HEK293 (cell line): ENCODE measurements at regions not wholly inside any gene's neighbourhood (a gene's known extent, or its start where the extent isn't known, plus 50 kb on each side); places are given as distances from the start of the nearest gene placed in this dataset.

Experiments used
- CTCF ChIA-PET: fragments of 350-600 bp; formaldehyde crosslinking; extraction: SDS; loops from one replicate; lab custom pipeline; 2021; ENCODE audit warnings: antibody characterized with exemption; lab: Yijun Ruan, JAX
- POLR2A ChIA-PET: fragments of 300-600 bp; formaldehyde crosslinking; extraction: SDS; loops from one replicate; lab custom pipeline; 2020; ENCODE audit warnings: antibody characterized with exemption, inconsistent platforms; lab: Yijun Ruan, JAX
- H3K27ac ChIP-seq: fragments of 200-500 bp; sonication (Bioruptor generic); 2 replicates; pipeline ENCODE4 v1.5.1; 2014; ENCODE audit warnings: low read depth, low read length, control low read depth, inconsistent platforms; ENCODE audit errors: extremely low read depth
- H3K36me3 ChIP-seq, 2 experiments: fragments of 200-500 bp in 1 of 2; sonication (Bioruptor generic) in 1 of 2; 1 replicate in 1 of 2; 2 replicates in 1 of 2; pipeline ENCODE4 v1.5.1; 2014 to 2017; ENCODE audit warnings: inconsistent platforms in 2 of 2, low read length in 2 of 2; ENCODE audit not compliant: control insufficient read depth in 2 of 2, insufficient read depth in 1 of 2
- H3K4me1 ChIP-seq: fragments of 200-500 bp; sonication (Bioruptor generic); 2 replicates; pipeline ENCODE4 v1.5.1; 2014; ENCODE audit warnings: mild to moderate bottlenecking, low read length, inconsistent platforms; ENCODE audit not compliant: control insufficient read depth, insufficient read depth
- H3K4me3 ChIP-seq: 2 replicates; pipeline ENCODE4 v1.5.1; 2011; ENCODE audit warnings: low read depth, mild to moderate bottlenecking, control low read depth, low read length, moderate library complexity
- H3K9me3 ChIP-seq: fragments of 200-500 bp; sonication (Bioruptor generic); 2 replicates; pipeline ENCODE4 v1.5.1; 2014; ENCODE audit warnings: low read depth, low read length, inconsistent platforms; ENCODE audit not compliant: control insufficient read depth, insufficient read depth
- CTCF ChIP-seq: fragments of 450-650 bp; formaldehyde crosslinking; IDR thresholded peaks from 2 replicates; pipeline ENCODE4 v1.5.1; 2016; ENCODE audit warnings: missing biosample characterization, missing genetic modification characterization
- PBX3 ChIP-seq: sonication (generic); formaldehyde crosslinking; IDR thresholded peaks from 2 replicates; pipeline ENCODE4 v1.8.1; 2022; ENCODE audit warnings: mild to moderate bottlenecking, moderate library complexity, missing genetic modification reagents
- TCF7L2 ChIP-seq: IDR thresholded peaks from 2 replicates; pipeline ENCODE4 v1.6.1; 2011; ENCODE audit warnings: low read depth, mild to moderate bottlenecking, inconsistent platforms, low read length, moderate library complexity, borderline replicate concordance
- WT1 ChIP-seq: fragments of 450-650 bp; formaldehyde crosslinking; IDR thresholded peaks from 2 replicates; pipeline ENCODE4 v1.5.1; 2016; ENCODE audit warnings: missing biosample characterization, missing genetic modification characterization
- ZBTB44 ChIP-seq: fragments of 450-650 bp; IDR thresholded peaks from 2 replicates; pipeline ENCODE4 v1.5.1; 2018; ENCODE audit warnings: missing biosample characterization, mild to moderate bottlenecking, missing genetic modification characterization
- ZBTB49 ChIP-seq: fragments of 450-650 bp; formaldehyde crosslinking; IDR thresholded peaks from 2 replicates; pipeline ENCODE4 v1.5.1; 2016; ENCODE audit warnings: missing biosample characterization, missing genetic modification characterization, low read depth
- ZFP37 ChIP-seq: fragments of 450-650 bp; formaldehyde crosslinking; IDR thresholded peaks from 2 replicates; pipeline ENCODE4 v1.5.1; 2016; ENCODE audit warnings: missing biosample characterization, missing genetic modification characterization
- ZFP41 ChIP-seq: fragments of 450-650 bp; formaldehyde crosslinking; IDR thresholded peaks from 2 replicates; pipeline ENCODE4 v1.5.1; 2016; ENCODE audit warnings: missing biosample characterization, missing genetic modification characterization, borderline replicate concordance
- ZNF132 ChIP-seq: fragments of 450-650 bp; formaldehyde crosslinking; IDR thresholded peaks from 2 replicates; pipeline ENCODE4 v1.5.1; 2017; ENCODE audit warnings: missing biosample characterization, missing genetic modification characterization, borderline replicate concordance
- ZNF138 ChIP-seq: fragments of 450-650 bp; formaldehyde crosslinking; IDR thresholded peaks from 2 replicates; pipeline ENCODE4 v1.5.1; 2016; ENCODE audit warnings: missing biosample characterization, missing genetic modification characterization, borderline replicate concordance
- ZNF146 ChIP-seq: fragments of 450-650 bp; formaldehyde crosslinking; IDR thresholded peaks from 2 replicates; pipeline ENCODE4 v1.5.1; 2016; ENCODE audit warnings: missing biosample characterization, missing genetic modification characterization
- ZNF169 ChIP-seq: fragments of 450-650 bp; formaldehyde crosslinking; IDR thresholded peaks from 2 replicates; pipeline ENCODE4 v1.5.1; 2016; ENCODE audit warnings: missing biosample characterization, missing genetic modification characterization
- ZNF23 ChIP-seq: fragments of 450-650 bp; formaldehyde crosslinking; IDR thresholded peaks from 2 replicates; pipeline ENCODE4 v1.5.1; 2016; ENCODE audit warnings: missing biosample characterization, missing genetic modification characterization, borderline replicate concordance
- ZNF280D ChIP-seq: fragments of 450-650 bp; formaldehyde crosslinking; IDR thresholded peaks from 2 replicates; pipeline ENCODE4 v1.5.1; 2016; ENCODE audit warnings: missing biosample characterization, missing genetic modification characterization
- ZNF341 ChIP-seq: fragments of 450-650 bp; formaldehyde crosslinking; IDR thresholded peaks from 2 replicates; pipeline ENCODE4; 2016; ENCODE audit warnings: low read depth, missing biosample characterization, missing genetic modification characterization
- ZNF366 ChIP-seq: fragments of 450-650 bp; formaldehyde crosslinking; conservative IDR thresholded peaks from 2 replicates; pipeline ENCODE4 v1.5.1; 2016; ENCODE audit warnings: missing biosample characterization, missing genetic modification characterization
- ZNF37A ChIP-seq: fragments of 450-650 bp; IDR thresholded peaks from 2 replicates; pipeline ENCODE4 v1.5.1; 2018; ENCODE audit warnings: missing biosample characterization, missing genetic modification characterization
- ZNF513 ChIP-seq: fragments of 450-650 bp; IDR thresholded peaks from 2 replicates; pipeline ENCODE4 v1.5.1; 2018; ENCODE audit warnings: missing biosample characterization, missing genetic modification characterization
- ZNF544 ChIP-seq: fragments of 450-650 bp; formaldehyde crosslinking; IDR thresholded peaks from 2 replicates; pipeline ENCODE4 v1.5.0; 2017; ENCODE audit warnings: missing biosample characterization, missing genetic modification characterization
- ZNF596 ChIP-seq: fragments of 450-650 bp; IDR thresholded peaks from 2 replicates; pipeline ENCODE4 v1.5.0; 2018; ENCODE audit warnings: missing biosample characterization, mild to moderate bottlenecking, missing genetic modification characterization, moderate library complexity
- ZNF626 ChIP-seq: fragments of 450-650 bp; sonication (Bioruptor Pico); formaldehyde crosslinking; IDR thresholded peaks from 2 replicates; pipeline ENCODE4 v1.5.1; 2018; ENCODE audit warnings: missing biosample characterization, missing genetic modification characterization, inconsistent platforms

GRCh38 chr16:59326955-59327354 lies 592.8 kb upstream of the GOT2 start:
- H3K36me3 ChIP-seq = no peaks in the 10 kb centered on the region
- H3K27ac ChIP-seq = no peak overlapping the region
- no peaks in the 10 kb centered on the region for H3K4me1 ChIP-seq
- TF ChIP-seq ZBTB49 (tag by site-specific recombination) (no peak), ZNF341 (tag by site-specific recombination) (no peak), ZNF37A (tag by site-specific recombination) (no peak), ZNF23 (tag by site-specific recombination) (no peak), ZNF626 (tag by site-specific recombination) (no peak)
- no peaks in the 10 kb centered on the region for H3K9me3 ChIP-seq
- H3K4me3 ChIP-seq = no peak overlapping the region
- CTCF ChIA-PET = no interaction called here
- POLR2A ChIA-PET = no interaction called here

GRCh38 chr16:59324462-59324861 lies 590.3 kb upstream of the GOT2 start:
- no peaks in the 10 kb centered on the region for H3K9me3 ChIP-seq
- CTCF ChIA-PET = no interaction called here
- H3K36me3 ChIP-seq = no peaks in the 10 kb centered on the region
- H3K4me1 ChIP-seq = no peaks in the 10 kb centered on the region
- no peak overlapping the region for H3K4me3 ChIP-seq
- TF ChIP-seq ZNF169 (tag by site-specific recombination) (no peak), PBX3 (CRISPR knock-in tag) (no peak), WT1 (tag by site-specific recombination) (no peak), ZNF146 (tag by site-specific recombination) (no peak), ZNF37A (tag by site-specific recombination) (no peak), ZFP37 (no peak), ZNF280D (tag by site-specific recombination) (no peak), TCF7L2 (no peak), ZNF132 (no peak), CTCF (no peak)
- POLR2A ChIA-PET = no interaction called here
- H3K27ac ChIP-seq = no peak overlapping the region

- Histone ChIP-seq H3K27ac (no peak overlapping the region), H3K4me1 (no peaks in the 10 kb centered on the region), H3K9me3 (no peaks in the 10 kb centered on the region), H3K36me3 (no peaks in the 10 kb centered on the region), H3K4me3 (no peak overlapping the region)
- CTCF ChIA-PET = no interaction called here
- POLR2A ChIA-PET = no interaction called here
- TF ChIP-seq ZNF596 (tag by site-specific recombination) = no peak
- TF ChIP-seq ZBTB44 (tag by site-specific recombination) = no peak
- no peak for TF ChIP-seq ZNF138 (tag by site-specific recombination)
- TF ChIP-seq ZNF544 (tag by site-specific recombination) = no peak
- no peak for TF ChIP-seq ZNF366
- TF ChIP-seq ZFP41 (tag by site-specific recombination) = no peak
- TF ChIP-seq ZNF513 (tag by site-specific recombination) = no peak
Measured at GRCh38 chr16:59320657-59321056, 586.5 kb upstream of the GOT2 start.
